CD4-positive, alpha-beta T cell (primary cell): ENCODE measurements at regions not wholly inside any gene's neighbourhood (a gene's known extent, or its start where the extent isn't known, plus 50 kb on each side); places are given as distances from the start of the nearest gene placed in this dataset.

Experiments used
- ATAC-seq: fragments of 200-7000 bp; cut with Tn5 transposase; one replicate; pipeline ENCODE4 v1.10.0; 2022; ENCODE audit warnings: mild to moderate bottlenecking; ENCODE audit not compliant: poor library complexity
- CTCF ChIA-PET: fragments of 350-600 bp; sonication (Branson Sonifier 250); formaldehyde crosslinking; loops from one replicate; lab custom pipeline; 2021; ENCODE audit warnings: antibody characterized with exemption, inconsistent platforms; lab: Charles Lee
- POLR2A ChIA-PET: fragments of 350-600 bp; sonication (Branson Sonifier 250); formaldehyde crosslinking; loops from one replicate; lab custom pipeline; 2021; ENCODE audit warnings: antibody characterized with exemption, inconsistent platforms; lab: Charles Lee
- DNase-seq, 14 experiments: peaks; one replicate each; pipeline ENCODE4 v3.0.0-alpha.2; 2013 to 2020; ENCODE audit warnings: mixed read lengths in 2 of 14
- H3K27ac ChIP-seq, 2 donors: one replicate each; pipeline versions ENCODE4 v1.5.1 to v1.7.0; 2013; ENCODE audit warnings: low read length in 2 of 2, low read depth in 1 of 2, mild to moderate bottlenecking in 1 of 2
- H3K27me3 ChIP-seq, 2 experiments: 1 replicate in 1 of 2; 2 replicates in 1 of 2; pipeline versions ENCODE4 v1.6.1 to v1.7.0; 2013; ENCODE audit warnings: low read length in 2 of 2, control low read depth in 1 of 2, mild to moderate bottlenecking in 1 of 2, moderate library complexity in 1 of 2; ENCODE audit not compliant: insufficient read depth in 2 of 2, control insufficient read depth in 1 of 2
- H3K36me3 ChIP-seq: one replicate; pipeline ENCODE4 v1.6.1; 2013; ENCODE audit warnings: low read length, control low read depth; ENCODE audit not compliant: insufficient read depth
- H3K4me1 ChIP-seq: one replicate; pipeline ENCODE4 v1.6.1; 2013; ENCODE audit warnings: low read length, control low read depth; ENCODE audit not compliant: insufficient read depth
- H3K4me3 ChIP-seq: one replicate; pipeline ENCODE4 v1.5.1; 2013; ENCODE audit warnings: mild to moderate bottlenecking, low read length, moderate library complexity
- H3K9me3 ChIP-seq, 2 experiments: 1 replicate in 1 of 2; 2 replicates in 1 of 2; pipeline versions ENCODE4 v1.6.1 to v1.7.0; 2013; ENCODE audit warnings: low read length in 2 of 2, mild to moderate bottlenecking in 2 of 2, control low read depth in 1 of 2, moderate library complexity in 1 of 2; ENCODE audit not compliant: control insufficient read depth in 1 of 2, insufficient read depth in 1 of 2
- H3K27ac Mint-ChIP-seq: one replicate; pipeline ENCODE4 v1.8.0; 2020; ENCODE audit warnings: mixed read lengths
- H3K27me3 Mint-ChIP-seq: one replicate; pipeline ENCODE4 v1.8.0; 2021; ENCODE audit warnings: mixed read lengths
- H3K36me3 Mint-ChIP-seq: one replicate; pipeline ENCODE4 v1.8.0; 2021; ENCODE audit warnings: low read depth, mixed read lengths
- H3K4me1 Mint-ChIP-seq: one replicate; pipeline ENCODE4 v1.8.0; 2021; ENCODE audit warnings: low read depth, mixed read lengths
- H3K4me3 Mint-ChIP-seq: one replicate; pipeline ENCODE4 v1.8.0; 2020; ENCODE audit warnings: mild to moderate bottlenecking, mixed read lengths
- H3K9me3 Mint-ChIP-seq: one replicate; pipeline ENCODE4 v1.8.0; 2020; ENCODE audit warnings: mixed read lengths
- CTCF ChIP-seq: fragments of 200-600 bp; IDR thresholded peaks from one replicate; pipeline ENCODE4 v1.8.0; 2022; ENCODE audit warnings: antibody characterized with exemption, mild to moderate bottlenecking
- intact Hi-C, 2 experiments: fragments of 100-400 bp; cut with DNase I in 1 of 2; cut with micrococcal nuclease in 1 of 2; formaldehyde crosslinking; loops; one replicate each; pipeline versions ENCODE4 v1.15.1 to v1.9.0; 2023 to 2025; cut with DNase I, micrococcal nuclease

GRCh38 chr3:130607553-130608154, 90.7 kb downstream of the COL6A6 start:
- H3K36me3 ChIP-seq: no peaks in the 10 kb centered on the region
- H3K4me3 ChIP-seq: no peak overlapping the region
- H3K4me1 ChIP-seq: no peaks in the 10 kb centered on the region
- peaks cover 20% of the 10 kb centered on the region for H3K9me3 Mint-ChIP-seq
- H3K4me3 Mint-ChIP-seq: no peak overlapping the region
- H3K27ac Mint-ChIP-seq: no peak overlapping the region
- H3K27ac ChIP-seq: no peak overlapping the region
- DNase-seq (no peak), ATAC-seq (no peak)
- CTCF ChIA-PET: no interaction called here
- intact Hi-C loops: no loop called here
- POLR2A ChIA-PET: no interaction called here
- peaks cover 8 to 19% of the 10 kb centered on the region in 2 experiments for H3K9me3 ChIP-seq
- peaks cover 4% of the 10 kb centered on the region for H3K27me3 Mint-ChIP-seq
- TF ChIP-seq CTCF: no peak
- H3K27me3 ChIP-seq: no peaks in the 10 kb centered on the region
- H3K36me3 Mint-ChIP-seq: no peaks in the 10 kb centered on the region
- H3K4me1 Mint-ChIP-seq: no peaks in the 10 kb centered on the region

- H3K4me3 ChIP-seq: no peak overlapping the region
- Mint-ChIP-seq H3K4me3 (no peak overlapping the region), H3K27ac (no peak overlapping the region), H3K27me3 (peaks cover 15% of the 10 kb centered on the region), H3K4me1 (no peaks in the 10 kb centered on the region), H3K9me3 (peaks cover 21% of the 10 kb centered on the region), H3K36me3 (no peaks in the 10 kb centered on the region)
- no peak for ATAC-seq
- no peak for TF ChIP-seq CTCF
- H3K9me3 ChIP-seq: peaks cover 3 to 19% of the 10 kb centered on the region in 2 experiments
- DNase-seq: no peak
- no peaks in the 10 kb centered on the region for H3K4me1 ChIP-seq
- no peaks in the 10 kb centered on the region for H3K27me3 ChIP-seq
- intact Hi-C loops: no loop called here
- H3K27ac ChIP-seq: no peak overlapping the region
- H3K36me3 ChIP-seq: no peaks in the 10 kb centered on the region
- ChIA-PET POLR2A (no interaction called here), CTCF (no interaction called here)
Measured at GRCh38 chr3:130609166-130609979, 92.4 kb downstream of the COL6A6 start.

GRCh38 chr3:130619196-130619595, 102.2 kb downstream of the COL6A6 start:
- ChIA-PET POLR2A (no interaction called here), CTCF (no interaction called here)
- Histone ChIP-seq H3K27me3 (peaks cover 0 to 3% of the 10 kb centered on the region in 2 experiments), H3K9me3 (peaks cover 0 to 4% of the 10 kb centered on the region in 2 experiments), H3K4me1 (no peaks in the 10 kb centered on the region), H3K27ac (no peak overlapping the region), H3K36me3 (no peaks in the 10 kb centered on the region), H3K4me3 (no peak overlapping the region)
- DNase-seq (no peak), ATAC-seq (no peak)
- no peak overlapping the region for H3K4me3 Mint-ChIP-seq
- peaks cover 3% of the 10 kb centered on the region for H3K9me3 Mint-ChIP-seq
- no peaks in the 10 kb centered on the region for H3K4me1 Mint-ChIP-seq
- H3K27me3 Mint-ChIP-seq: peaks cover 38% of the 10 kb centered on the region
- intact Hi-C loops: no loop called here
- no peaks in the 10 kb centered on the region for H3K36me3 Mint-ChIP-seq
- no peak overlapping the region for H3K27ac Mint-ChIP-seq
- TF ChIP-seq CTCF: no peak
